ENCODE measurements at regions not wholly inside any gene's neighbourhood (a gene's known extent, or its start where the extent isn't known, plus 50 kb on each side); places are given as distances from the start of the nearest gene placed in this dataset.
"Not testable (repeated sequence)": the region's sequence is repeated elsewhere in the genome, so short reads cannot be mapped to it uniquely, and the experiment has no call there.

- DNase-seq, result no peak
These were observed 95.1 kb upstream of the MRPS22 start for GRCh38 chr3:139248593-139249255.

GRCh38 chr3:139251529-139251928 is 92.3 kb upstream of the MRPS22 start:
- DNase-seq, result no peak

GRCh38 chr3:139252719-139253118 is 91.1 kb upstream of the MRPS22 start:
- no peak for DNase-seq

GRCh38 chr3:139258276-139258675 is 85.5 kb upstream of the MRPS22 start:
- DNase-seq, result no peak

- DNase-seq, result no peak
These were observed 84.4 kb upstream of the MRPS22 start for GRCh38 chr3:139259398-139259797.

GRCh38 chr3:139260041-139260486 is 83.8 kb upstream of the MRPS22 start:
- no peak for DNase-seq

- no peak for DNase-seq
These were observed 82.8 kb upstream of the MRPS22 start for GRCh38 chr3:139260793-139261736.

- DNase-seq, result no peak
These were observed 81.8 kb upstream of the MRPS22 start for GRCh38 chr3:139261754-139262586.

- no peak for DNase-seq
These were observed 80.0 kb upstream of the MRPS22 start for GRCh38 chr3:139263798-139264197.

- DNase-seq, result no peak
These were observed 79.4 kb upstream of the MRPS22 start for GRCh38 chr3:139264375-139264774.

GRCh38 chr3:139265131-139266016 is 78.4 kb upstream of the MRPS22 start:
- no peak for DNase-seq

- no peak for DNase-seq
These were observed 76.2 kb upstream of the MRPS22 start for GRCh38 chr3:139267300-139268246.

- DNase-seq, result no peak
These were observed 73.8 kb upstream of the MRPS22 start for GRCh38 chr3:139269984-139270383.

- not testable (repeated sequence) for DNase-seq
These were observed 73.2 kb upstream of the MRPS22 start for GRCh38 chr3:139270652-139271051.

GRCh38 chr3:139280027-139280671 is 63.7 kb upstream of the MRPS22 start:
- DNase-seq, result no peak

GRCh38 chr3:139281096-139281495 is 62.7 kb upstream of the MRPS22 start:
- no peak for DNase-seq

- no peak for DNase-seq
These were observed 62.2 kb upstream of the MRPS22 start for GRCh38 chr3:139281522-139282196.

GRCh38 chr3:139283301-139283700 is 60.5 kb upstream of the MRPS22 start:
- DNase-seq, result no peak

- DNase-seq, result no peak
These were observed 59.6 kb upstream of the MRPS22 start for GRCh38 chr3:139284221-139284620.

GRCh38 chr3:139285691-139286090 is 58.1 kb upstream of the MRPS22 start:
- no peak for DNase-seq

Data from KG1 (cell line).